Central memory CD4-positive, alpha-beta T cell (primary cell): ENCODE measurements at regions not wholly inside any gene's neighbourhood (a gene's known extent, or its start where the extent isn't known, plus 50 kb on each side); places are given as distances from the start of the nearest gene placed in this dataset.
"Not testable (repeated sequence)": the region's sequence is repeated elsewhere in the genome, so short reads cannot be mapped to it uniquely, and the experiment has no call there.

ENCODE experiments used
- DNase-seq: peaks from one replicate; pipeline ENCODE4 v3.0.0; 2022

GRCh38 chr10:28186887-28187578, 115.8 kb downstream of the MPP7 start:
- DNase-seq, result no peak

GRCh38 chr10:28186461-28186860, 116.4 kb downstream of the MPP7 start:
- no peak for DNase-seq

GRCh38 chr10:28184810-28185209, 118.1 kb downstream of the MPP7 start:
- DNase-seq, result no peak

- no peak for DNase-seq
These were observed 121.3 kb downstream of the MPP7 start for GRCh38 chr10:28181478-28182096.

- no peak for DNase-seq
These were observed 122.2 kb downstream of the MPP7 start for GRCh38 chr10:28180654-28181053.

- no peak for DNase-seq
These were observed 123.1 kb downstream of the MPP7 start for GRCh38 chr10:28179743-28180099.

- DNase-seq, result peak; percentile 33
These were observed 123.7 kb downstream of the MPP7 start for GRCh38 chr10:28179006-28179742.

GRCh38 chr10:28177944-28178637, 124.8 kb downstream of the MPP7 start:
- DNase-seq, result peak; percentile 27

GRCh38 chr10:28176498-28176897, 126.4 kb downstream of the MPP7 start:
- not testable (repeated sequence) for DNase-seq

GRCh38 chr10:28172223-28172610, 130.6 kb downstream of the MPP7 start:
- no peak for DNase-seq

- no peak for DNase-seq
These were observed 131.2 kb downstream of the MPP7 start for GRCh38 chr10:28171468-28172222.

- DNase-seq, result no peak
These were observed 133.3 kb downstream of the MPP7 start for GRCh38 chr10:28169525-28169924.

GRCh38 chr10:28160866-28161405, 141.9 kb downstream of the MPP7 start:
- DNase-seq, result no peak

- DNase-seq, result no peak
These were observed 145.5 kb downstream of the MPP7 start for GRCh38 chr10:28157379-28157778.

- DNase-seq, result no peak
These were observed 147.1 kb downstream of the MPP7 start for GRCh38 chr10:28155726-28156125.

GRCh38 chr10:28151636-28152035, 151.2 kb downstream of the MPP7 start:
- DNase-seq, result no peak

GRCh38 chr10:28149746-28150145, 150.9 kb upstream of the ODAD2 start:
- no peak for DNase-seq

- DNase-seq, result no peak
These were observed 148.8 kb upstream of the ODAD2 start for GRCh38 chr10:28147706-28148105.

- no peak for DNase-seq
These were observed 140.3 kb upstream of the ODAD2 start for GRCh38 chr10:28139138-28139537.

GRCh38 chr10:28137907-28138880, 139.3 kb upstream of the ODAD2 start:
- DNase-seq, result no peak

- no peak for DNase-seq
These were observed 136.4 kb upstream of the ODAD2 start for GRCh38 chr10:28135258-28135657.
